NCI-H2081 treated with DMSO at 0.1 percent for 48 hours (cell line): ENCODE measurements at regions not wholly inside any gene's neighbourhood (a gene's known extent, or its start where the extent isn't known, plus 50 kb on each side); places are given as distances from the start of the nearest gene placed in this dataset.
A peak's percentile ranks its signal among the peaks of the same experiment; 100 is the strongest.
"Not testable (repeated sequence)": the region's sequence is repeated elsewhere in the genome, so short reads cannot be mapped to it uniquely, and the experiment has no call there.

Source experiments
- DNase-seq: peaks from one replicate; lab custom pipeline; 2025; lab: John Stamatoyannopoulos, UW

DNA sequence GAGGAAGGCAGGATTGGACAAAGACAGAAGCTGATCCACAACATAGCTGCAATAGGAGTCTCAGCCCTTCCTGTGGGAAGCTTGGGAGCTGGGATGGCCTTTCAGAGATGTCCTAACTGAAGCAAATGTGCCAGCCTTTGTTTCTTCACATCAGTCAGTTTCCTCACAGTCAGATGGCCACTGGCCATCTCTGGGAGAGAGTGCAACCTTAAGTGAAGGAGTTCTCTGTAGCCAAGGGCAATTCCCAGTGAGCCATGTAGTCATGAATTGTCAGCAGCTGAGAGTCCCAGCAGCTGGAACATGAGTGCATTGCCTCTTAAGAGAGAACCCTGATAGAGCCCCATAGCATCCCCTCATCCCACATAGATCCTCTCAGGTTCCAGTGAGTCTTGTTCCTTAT is 89.1 kb upstream of the LIFR start:
- no peak for DNase-seq

DNA sequence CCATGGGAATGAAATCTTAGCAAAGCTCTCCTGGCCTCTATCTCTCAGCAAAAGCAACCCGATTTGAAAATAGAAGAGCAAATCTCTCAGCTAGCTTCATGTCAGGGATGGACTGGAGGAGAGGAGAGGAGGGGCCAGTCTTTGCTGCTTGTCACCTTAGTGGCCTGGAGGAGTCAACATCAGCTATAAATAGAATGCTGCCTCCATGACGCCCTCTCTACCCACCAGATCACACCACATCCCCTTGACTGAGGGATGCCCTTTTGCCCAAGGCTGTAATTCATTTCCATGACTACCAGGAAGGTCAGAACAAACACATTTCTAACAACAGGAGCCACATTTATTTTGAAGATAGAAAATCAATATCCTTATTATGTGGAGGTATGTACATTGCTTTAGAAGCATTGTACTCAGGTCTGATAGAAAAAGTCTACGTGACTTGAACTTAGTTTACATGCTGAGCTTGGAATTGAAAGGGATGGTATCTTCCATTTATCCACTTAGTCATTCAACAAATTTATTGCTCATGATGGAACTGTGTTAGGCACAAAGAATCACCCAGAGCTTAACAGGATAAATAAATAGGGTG is 92.4 kb upstream of the LIFR start:
- DNase-seq = no peak

DNA sequence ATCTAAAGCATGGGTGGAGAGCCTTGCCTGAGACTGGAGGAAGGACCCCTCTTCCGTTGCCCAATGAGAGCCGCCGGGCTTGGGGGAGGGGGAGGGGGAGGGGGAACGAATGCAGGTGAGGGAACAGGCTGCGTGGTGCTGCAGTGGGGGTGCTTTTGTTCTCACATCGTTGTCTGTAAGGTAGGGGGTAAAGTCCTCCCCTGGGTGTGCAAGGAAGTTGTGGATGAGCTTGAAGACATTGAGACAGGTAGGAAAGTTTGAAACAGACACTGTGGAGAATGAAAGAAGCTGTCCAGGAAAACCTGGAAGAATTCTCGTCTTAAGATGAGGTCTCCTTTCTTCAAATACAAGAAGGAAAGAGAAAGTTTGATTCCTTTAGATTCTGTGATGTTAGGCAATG is 94.1 kb upstream of the LIFR start:
- no peak for DNase-seq

DNA sequence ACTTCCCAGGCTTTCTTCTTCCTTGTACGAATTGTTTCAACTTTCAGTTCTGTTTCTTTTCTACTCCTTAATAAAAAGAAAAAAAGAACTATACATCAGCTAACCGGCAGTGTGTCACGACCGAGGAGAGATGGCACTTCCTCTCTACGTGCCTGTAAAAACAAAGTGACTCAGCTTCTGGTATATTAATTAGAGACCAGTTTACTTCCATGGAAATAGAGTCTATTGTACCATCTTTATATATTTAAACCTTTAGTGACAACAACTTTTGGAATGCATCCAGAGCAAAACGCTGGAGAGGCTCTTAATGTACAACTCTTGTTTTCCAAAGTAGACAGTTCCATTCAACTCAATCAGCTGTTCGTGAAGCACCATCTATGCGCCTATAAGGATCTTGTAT is 94.5 kb upstream of the LIFR start:
- no peak for DNase-seq

DNA sequence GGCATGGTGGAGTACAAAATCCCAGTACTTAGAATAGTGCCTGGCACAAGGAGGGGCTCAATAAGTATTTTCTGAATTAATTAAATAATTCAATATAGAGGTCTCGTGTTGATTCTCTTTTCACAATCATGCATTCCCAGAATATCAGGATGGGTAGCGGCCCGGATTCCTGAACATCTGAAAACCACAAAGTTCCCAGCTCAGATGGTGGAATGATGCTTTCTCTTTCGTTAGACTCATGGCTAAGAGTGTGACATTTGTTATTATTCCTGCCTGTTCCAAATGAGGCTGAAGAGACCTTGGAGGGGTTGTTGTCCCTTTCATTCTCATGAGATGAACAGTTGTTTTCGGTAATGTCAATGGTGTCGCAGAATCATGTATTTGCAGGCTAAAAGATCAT is 95.4 kb upstream of the LIFR start:
- no peak for DNase-seq

DNA sequence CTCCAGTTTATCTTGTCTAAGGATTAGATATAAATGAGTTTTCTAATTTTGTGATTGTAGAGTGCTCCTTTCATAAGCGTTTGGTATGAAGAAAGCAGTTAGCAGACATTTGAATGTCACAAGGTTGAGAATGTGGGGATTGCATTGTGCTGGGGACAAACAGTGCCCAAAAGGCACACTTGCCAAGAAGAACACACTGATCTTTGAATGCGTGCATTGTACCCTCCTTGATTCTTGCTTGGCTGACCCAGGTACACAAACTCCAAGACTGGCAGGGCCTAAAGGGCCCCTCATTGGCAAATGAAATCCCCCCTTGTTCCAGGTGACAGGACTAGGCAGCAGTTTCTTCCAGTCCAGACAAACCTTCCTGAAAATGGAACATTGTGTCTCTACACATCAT is 96.9 kb upstream of the LIFR start:
- DNase-seq = no peak

DNA sequence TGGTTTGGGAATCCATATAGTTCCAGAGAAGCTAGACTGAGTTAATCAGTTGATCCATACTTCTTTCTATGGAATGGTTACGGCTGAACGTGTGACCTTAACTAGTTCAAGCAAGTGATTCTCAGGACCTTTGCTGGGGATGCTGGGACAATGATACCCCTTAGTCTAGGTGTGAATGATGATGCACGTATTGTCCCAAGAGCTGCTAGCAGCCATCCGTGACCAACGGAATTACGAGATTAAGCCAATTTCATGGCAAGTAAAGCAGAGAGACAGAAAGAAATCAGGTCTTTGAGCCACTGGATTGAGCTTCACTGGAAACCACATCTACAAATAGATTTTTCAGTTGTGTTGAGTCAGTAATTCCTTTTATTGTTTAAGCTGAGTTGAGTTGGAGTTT is 99.2 kb upstream of the LIFR start:
- no peak for DNase-seq

DNA sequence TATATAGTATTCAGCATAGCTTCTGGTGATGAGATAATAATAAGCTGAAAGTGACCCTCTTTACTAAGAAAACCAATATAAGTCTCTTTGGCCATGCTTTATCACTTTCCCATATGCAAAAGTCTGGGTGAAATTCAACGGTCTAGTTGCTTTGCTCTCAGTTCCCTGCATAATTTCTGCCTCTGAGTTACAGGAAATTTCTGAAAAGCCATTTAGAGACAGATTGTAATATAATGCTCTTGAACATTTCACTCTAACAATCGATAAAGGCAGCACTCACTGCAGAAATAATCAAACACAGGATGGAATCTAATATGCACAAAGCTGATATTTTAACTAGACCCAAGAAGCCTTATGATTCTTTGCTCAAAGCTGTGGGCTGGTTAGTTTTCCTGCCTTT is 100.1 kb upstream of the LIFR start:
- DNase-seq = no peak

DNA sequence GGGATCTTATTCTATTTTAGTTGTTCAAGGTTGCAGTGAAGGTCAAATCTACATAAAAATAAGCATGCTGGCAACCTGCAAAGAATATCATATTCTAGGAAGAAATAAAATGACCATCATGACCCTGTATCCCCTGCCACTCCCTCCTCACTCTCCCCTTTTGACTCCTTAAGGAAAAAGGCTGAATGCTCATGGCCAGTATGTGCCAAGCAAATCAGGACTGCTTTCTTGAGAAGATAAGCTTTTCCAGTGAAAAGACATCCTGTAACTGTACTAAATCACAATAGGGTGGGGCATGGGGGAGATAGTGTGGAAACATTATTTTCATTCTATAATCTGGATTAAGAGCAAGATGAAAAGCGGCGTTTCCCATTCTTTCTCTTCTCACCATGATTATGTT is 100.6 kb upstream of the LIFR start:
- DNase-seq = no peak

DNA sequence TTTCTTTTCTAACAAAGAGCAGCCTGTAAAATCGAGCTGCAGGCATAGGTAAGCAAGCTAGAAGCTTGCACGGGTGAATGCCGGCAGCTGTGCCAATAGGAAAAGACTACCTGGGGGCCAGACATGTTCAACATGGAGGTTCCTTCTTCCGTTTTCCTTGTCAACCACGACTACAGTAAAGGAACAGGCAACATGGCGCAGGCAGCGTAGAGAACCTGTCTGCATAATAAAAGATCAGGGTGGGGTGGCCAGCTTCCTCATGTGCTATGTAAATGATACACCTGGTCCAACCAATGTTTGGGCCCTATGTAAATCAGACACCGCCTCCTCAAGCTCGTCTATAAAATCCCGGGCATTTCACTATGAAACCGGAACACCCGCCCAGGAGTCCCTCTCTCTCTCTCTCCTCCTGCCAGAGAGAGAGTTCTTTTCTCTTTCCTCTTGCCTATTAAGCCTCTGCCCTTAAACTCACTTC is 103.8 kb upstream of the LIFR start:
- DNase-seq = peak; percentile 99

DNA sequence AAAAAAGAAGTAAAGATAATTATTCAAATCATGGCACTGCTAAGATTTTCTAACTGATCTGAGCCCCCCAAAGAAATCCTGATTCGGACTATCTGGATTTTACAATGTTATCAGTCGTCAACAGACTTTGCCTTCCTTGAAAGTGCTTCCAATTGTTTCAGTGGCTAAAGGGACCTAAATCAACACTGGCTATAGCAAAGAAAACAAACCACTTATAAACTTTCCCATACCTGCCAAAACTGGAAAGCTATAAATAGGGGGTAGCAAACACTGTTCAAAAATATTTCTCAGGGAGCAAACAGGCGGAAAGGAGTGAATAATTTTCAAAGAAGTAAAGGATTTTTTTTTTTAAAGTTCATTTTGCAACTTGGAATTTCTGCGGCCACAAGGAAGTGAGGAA is 105.6 kb upstream of the LIFR start:
- DNase-seq = no peak

DNA sequence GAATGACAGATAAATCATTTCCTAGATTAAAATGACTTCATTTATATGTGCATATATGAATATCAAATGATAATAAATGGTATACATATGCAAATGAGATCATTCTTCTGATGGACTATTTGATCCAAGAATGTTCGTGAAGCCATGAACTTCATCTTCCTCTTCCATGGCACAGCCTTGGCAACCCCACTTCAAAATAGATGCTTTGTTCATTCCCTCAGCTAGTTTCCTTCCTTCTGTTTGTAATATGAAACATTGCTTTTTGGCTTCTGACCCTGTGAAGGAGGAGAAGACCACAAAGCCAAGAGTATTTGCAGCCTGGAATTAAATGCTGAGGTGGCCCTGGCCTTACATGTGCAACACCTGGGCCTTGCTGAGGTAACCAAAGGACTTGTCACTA is 106.8 kb upstream of the LIFR start:
- no peak for DNase-seq

DNA sequence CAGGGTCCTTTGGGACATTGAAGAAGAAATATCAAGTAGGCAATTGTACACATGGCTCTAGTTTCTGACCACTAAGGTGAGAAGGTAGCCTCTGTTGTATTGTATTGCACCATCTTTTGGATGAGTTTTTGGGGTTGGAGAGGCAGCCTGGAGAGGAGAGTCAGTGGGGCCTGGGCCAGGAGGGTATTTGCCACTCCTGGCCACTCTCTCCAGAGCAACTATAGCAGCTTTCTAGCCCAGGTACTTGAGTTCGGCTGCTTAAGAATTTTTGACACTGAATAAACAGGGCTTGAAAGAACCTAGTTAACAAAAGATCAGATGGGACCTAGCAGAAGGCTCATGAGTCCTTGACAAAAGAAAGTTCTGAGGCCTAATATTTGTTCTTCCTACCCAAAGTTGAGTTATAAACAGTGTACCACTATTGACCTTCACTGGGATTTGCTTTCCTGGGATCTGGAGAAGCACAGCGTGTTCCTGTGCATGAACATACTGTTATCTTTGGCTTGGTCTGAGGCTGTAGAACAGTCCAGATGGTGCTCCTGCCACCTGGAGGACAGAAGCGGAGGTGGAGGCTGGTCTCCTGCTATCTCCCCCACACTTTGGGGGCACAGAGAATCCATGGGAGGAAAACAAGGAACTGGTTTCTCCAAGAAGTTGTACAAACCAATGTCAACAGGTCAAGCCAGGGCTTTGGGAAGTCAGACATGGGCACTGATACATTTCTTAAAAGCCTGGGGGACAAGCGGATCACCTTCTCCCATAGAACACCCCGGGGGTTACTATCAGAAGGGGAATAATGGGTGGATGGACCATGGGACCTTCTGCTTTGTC is 110.4 kb upstream of the LIFR start:
- DNase-seq = no peak

DNA sequence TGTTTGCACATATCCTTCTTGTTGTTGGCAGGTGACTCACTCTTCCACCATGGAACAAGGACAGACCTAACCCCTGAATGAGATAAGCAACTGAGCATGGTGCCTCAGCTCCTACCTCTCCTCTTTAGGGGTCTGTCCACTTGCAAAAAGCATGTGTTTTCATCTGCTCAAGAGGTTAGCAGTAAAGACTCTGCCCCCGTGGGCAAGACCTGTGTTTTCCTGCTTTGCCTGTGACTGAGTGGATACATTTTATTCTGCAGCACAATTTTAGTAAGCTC is 111.0 kb upstream of the LIFR start:
- DNase-seq = no peak

DNA sequence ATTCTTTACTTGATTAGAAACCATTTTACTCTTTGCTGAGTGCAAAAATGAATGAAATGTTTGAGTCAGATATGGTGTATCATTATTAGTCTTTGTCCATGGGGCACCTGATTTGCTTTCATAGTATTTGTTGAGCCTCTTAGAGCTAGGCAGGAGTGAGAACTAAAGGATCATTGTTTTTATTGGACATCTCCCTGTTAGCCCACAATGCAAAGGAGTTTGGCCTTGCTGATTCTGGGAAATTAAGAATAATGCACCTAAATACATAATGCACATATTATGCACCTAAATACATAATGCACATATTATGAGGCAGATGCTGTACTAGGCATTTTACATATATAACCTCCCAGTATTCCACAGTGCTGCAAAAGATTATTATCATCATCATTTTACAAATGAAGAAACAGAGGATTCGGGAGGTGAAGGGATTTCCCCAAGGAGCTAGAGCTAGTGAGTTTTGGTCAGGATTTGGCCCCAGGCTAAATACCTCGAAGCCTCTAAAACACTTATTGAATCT is 113.0 kb upstream of the LIFR start:
- no peak for DNase-seq

DNA sequence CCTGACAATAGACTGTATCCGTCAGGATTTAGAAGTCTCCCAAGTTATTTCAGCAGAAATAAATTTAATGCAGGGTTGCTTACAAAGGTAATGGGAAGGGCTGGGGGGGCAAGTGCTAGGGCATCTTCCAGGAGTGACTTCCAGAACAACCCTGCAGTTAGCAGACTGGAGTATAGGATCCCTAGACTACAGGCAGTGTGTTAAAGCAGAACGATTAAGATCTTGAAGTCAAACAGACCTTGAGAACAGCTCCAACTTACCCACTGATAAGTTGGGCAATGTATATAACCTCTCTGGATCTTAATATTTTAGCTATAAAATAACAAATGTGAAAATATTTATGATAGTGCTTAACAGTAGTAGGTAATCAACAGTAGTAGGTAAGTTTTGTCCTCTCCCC is 113.6 kb upstream of the LIFR start:
- DNase-seq = no peak

DNA sequence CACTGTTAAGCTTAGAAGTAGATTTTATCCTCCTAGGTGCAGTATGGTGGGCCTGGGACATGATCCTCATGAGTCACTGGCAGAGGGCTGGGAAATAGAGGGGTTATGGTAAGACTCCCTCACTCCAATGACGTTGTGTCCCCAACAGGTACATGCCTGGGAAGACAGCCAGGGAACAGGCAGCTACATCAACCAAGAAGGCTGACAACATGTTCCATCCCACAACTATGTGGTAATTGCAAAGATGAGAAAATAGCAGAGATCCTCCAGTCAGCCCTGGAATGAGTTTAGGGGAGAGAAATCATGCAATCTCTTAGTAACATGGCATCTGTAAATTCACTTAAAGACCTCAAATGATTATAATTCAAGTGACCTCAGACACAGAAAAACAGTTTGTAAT is 114.4 kb upstream of the LIFR start:
- no peak for DNase-seq

DNA sequence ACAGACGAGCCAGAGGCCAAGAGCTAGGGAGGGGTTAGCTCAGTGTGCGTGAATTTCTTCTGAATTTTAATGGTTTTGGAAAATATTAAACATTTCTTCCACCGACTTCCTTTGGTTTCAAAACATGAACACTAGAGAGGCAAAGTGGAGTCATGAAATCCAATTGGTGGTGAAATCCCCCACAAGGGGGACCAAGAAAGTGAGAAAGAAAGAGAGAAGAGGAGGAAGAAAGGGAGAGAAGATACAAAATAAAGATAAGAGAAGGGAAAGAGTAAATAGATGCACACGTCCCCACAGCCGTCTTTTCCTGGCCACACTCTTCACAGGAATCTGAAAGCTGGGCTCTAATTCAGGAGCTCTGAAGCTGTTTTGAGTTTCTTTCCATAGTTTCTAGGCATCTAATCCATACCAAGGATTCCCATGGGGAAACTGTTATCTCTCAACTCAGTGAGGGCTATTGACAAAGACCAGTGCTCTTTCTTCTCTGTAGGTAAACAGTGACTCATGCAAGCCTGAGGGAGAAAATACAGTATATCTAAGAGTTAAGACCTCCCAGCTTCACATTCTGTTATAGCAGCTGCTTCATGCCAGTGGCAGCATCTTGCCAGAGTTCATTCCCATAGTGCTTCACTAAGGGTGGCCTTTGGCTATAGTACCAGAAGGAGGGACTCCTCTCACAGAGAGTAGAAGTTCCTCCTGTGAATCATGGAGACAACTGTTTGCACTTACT is 115.8 kb upstream of the LIFR start:
- no peak for DNase-seq

DNA sequence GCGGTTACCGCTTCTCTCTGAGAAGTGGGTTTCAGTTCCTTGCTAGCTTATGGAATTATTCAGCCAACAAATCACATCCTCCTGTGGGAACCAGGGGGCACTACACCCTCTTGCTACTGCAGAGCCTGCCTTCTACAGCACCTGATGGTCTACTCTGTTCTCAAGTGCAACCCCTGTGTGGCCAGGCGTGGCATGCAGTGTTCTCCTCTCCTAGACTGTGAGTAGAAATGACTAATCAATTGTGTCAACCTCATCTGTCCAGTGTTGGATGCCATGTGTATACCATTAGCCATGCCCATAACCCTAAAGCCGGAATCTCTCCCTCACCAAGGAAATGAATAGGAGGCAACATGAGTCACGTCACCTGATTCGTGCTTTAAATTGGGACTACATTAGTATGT is 117.2 kb upstream of the LIFR start:
- no peak for DNase-seq

DNA sequence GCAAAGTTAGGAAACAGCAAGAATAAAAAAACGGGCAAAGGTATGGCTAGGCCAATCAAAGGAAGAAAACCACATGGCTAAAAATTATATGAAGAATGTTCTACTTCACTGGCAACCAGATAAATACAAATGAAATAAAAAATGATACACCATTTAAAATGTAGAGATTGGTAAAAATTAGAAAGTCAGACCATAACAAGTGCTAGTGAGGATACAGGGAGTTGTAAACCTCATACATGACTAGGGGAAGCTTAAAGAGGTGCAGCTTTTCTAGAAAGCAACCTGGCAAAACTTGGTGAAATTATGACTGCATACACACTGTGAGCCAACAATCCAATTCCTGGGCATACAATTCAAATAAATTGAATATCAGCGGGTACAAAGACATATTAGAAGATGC is 119.0 kb upstream of the LIFR start:
- DNase-seq = no peak

DNA sequence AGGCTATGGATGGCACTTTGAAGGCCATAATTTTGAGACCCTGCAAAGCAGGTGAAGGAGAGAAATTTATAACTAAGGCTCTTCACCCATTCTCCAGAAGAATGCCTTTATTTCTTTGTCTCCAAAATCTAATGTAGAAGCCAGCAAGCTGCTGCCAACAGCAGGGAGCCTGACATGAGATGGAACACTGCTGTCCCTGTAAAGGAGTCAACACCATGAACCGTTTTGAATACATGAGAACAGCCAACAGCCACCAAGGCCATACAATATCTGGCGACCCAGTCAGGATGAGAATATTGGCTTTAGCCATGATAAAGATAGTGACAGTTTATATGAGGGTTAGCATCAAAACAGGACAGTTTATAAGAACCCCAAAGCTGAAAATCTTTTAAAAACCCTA is 121.2 kb upstream of the LIFR start:
- DNase-seq = no peak

DNA sequence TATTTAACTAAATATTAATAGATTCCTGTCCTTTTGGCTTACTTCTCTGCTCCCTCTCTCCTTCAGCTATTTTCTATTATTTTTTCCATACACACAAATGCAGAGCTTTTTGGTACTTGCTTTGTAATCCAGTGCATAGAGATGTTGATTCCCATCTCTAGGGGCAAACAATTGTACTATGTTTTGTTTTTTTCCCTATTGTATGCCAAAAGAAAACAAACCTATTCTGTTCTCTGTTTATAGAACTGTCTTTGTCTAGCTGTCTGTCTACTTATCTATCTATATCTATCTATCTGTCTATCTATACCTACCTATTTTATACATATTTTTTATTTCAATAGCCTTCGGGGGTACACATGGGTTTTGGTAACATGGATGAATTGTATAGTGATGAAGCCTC is 121.6 kb upstream of the LIFR start:
- DNase-seq = no peak

DNA sequence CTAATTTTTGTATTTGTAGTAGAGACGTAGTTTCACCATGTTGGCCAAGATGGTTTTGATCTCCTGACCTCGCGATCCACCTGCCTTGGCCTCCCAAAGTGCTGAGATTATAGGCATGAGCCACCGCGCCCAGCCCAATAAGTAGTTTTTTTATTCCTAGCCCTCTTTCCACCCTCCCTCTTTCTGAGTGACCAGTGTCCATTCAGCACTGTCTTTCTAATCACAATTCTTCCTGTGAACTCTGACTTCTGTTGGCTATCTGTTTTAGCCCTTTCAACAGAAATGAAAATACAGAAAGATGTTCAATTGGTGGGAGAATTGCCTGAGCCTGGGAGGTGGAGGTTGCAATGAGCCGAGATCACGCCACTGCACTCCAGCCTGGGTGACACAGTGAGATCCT is 122.3 kb upstream of the LIFR start:
- not testable (repeated sequence) for DNase-seq
